Neural progenitor cell (in vitro differentiated cells): ENCODE measurements at regions not wholly inside any gene's neighbourhood (a gene's known extent, or its start where the extent isn't known, plus 50 kb on each side); places are given as distances from the start of the nearest gene placed in this dataset.
"Not testable (repeated sequence)": the region's sequence is repeated elsewhere in the genome, so short reads cannot be mapped to it uniquely, and the experiment has no call there.

Experiments
- DNase-seq: peaks from one replicate; pipeline ENCODE4 v3.0.0-alpha.2; 2016; ENCODE audit warnings: low spot score
- H2AFZ ChIP-seq: fragments of 200-600 bp; sonication (generic); replicated peaks from 2 replicates; pipeline ENCODE4 v1.6.1; 2016; ENCODE audit warnings: antibody characterized with exemption
- H3F3A ChIP-seq: fragments of 200-600 bp; sonication (generic); 2 replicates; pipeline ENCODE4 v1.6.1; 2016; ENCODE audit warnings: antibody characterized with exemption, low read depth
- H3K27ac ChIP-seq: fragments of 200-600 bp; sonication (generic); 2 replicates; pipeline ENCODE4 v1.5.1; 2016; ENCODE audit warnings: mild to moderate bottlenecking
- H3K27me3 ChIP-seq: fragments of 200-600 bp; sonication (generic); 2 replicates; pipeline ENCODE4 v1.6.1; 2016; ENCODE audit warnings: mild to moderate bottlenecking, moderate library complexity
- H3K36me3 ChIP-seq: fragments of 200-600 bp; sonication (generic); 2 replicates; pipeline ENCODE4 v1.5.1; 2016
- H3K4me1 ChIP-seq: fragments of 200-600 bp; sonication (generic); 2 replicates; pipeline ENCODE4 v1.6.1; 2016; ENCODE audit warnings: mixed run types
- H3K4me2 ChIP-seq: fragments of 200-600 bp; sonication (generic); 2 replicates; pipeline ENCODE4 v1.6.1; 2016
- H3K4me3 ChIP-seq: fragments of 200-600 bp; sonication (generic); 2 replicates; pipeline ENCODE4 v1.5.1; 2016
- H3K79me2 ChIP-seq: fragments of 200-600 bp; sonication (generic); 2 replicates; pipeline ENCODE4 v1.6.1; 2016; ENCODE audit warnings: low read depth
- H3K9ac ChIP-seq: fragments of 200-600 bp; sonication (generic); 2 replicates; pipeline ENCODE4 v1.6.1; 2016
- H3K9me3 ChIP-seq: fragments of 200-600 bp; sonication (generic); 2 replicates; pipeline ENCODE4 v1.5.1; 2016; ENCODE audit warnings: low read depth
- H4K20me1 ChIP-seq: fragments of 200-600 bp; sonication (generic); 2 replicates; pipeline ENCODE4 v1.6.1; 2016; ENCODE audit warnings: low read depth
- H3K27ac Mint-ChIP-seq: 3 replicates; pipeline ENCODE4 v1.8.0; 2021; ENCODE audit warnings: mixed read lengths
- H3K27me3 Mint-ChIP-seq: 2 replicates; pipeline ENCODE4 v1.8.0; 2022; ENCODE audit warnings: low read depth, mild to moderate bottlenecking, inconsistent platforms, moderate library complexity, mixed read lengths; ENCODE audit not compliant: insufficient read depth
- H3K36me3 Mint-ChIP-seq: 3 replicates; pipeline ENCODE4 v1.8.0; 2021; ENCODE audit warnings: mixed read lengths
- H3K4me1 Mint-ChIP-seq: 3 replicates; pipeline ENCODE4 v1.8.0; 2021; ENCODE audit warnings: mixed read lengths
- H3K4me3 Mint-ChIP-seq: 3 replicates; pipeline ENCODE4 v1.8.0; 2021; ENCODE audit warnings: mild to moderate bottlenecking, moderate library complexity, mixed read lengths
- H3K9me3 Mint-ChIP-seq: 3 replicates; pipeline ENCODE4 v1.8.0; 2020; ENCODE audit warnings: mixed read lengths
- CTCF ChIP-seq: fragments of 200-600 bp; sonication (generic); IDR thresholded peaks from 2 replicates; pipeline ENCODE4 v1.5.1; 2017; ENCODE audit warnings: antibody characterized with exemption, mild to moderate bottlenecking
- EZH2 ChIP-seq: fragments of 200-600 bp; sonication (generic); IDR thresholded peaks from 2 replicates; pipeline ENCODE4 v1.6.1; 2017; ENCODE audit warnings: antibody characterized with exemption, mild to moderate bottlenecking, moderate library complexity
- EZH2phosphoT487 ChIP-seq: fragments of 200-600 bp; sonication (generic); IDR thresholded peaks from 2 replicates; pipeline ENCODE4 v1.6.1; 2017; ENCODE audit warnings: antibody characterized with exemption

GRCh38 chr6:10312445-10312844 lies 102.4 kb downstream of the TFAP2A start:
- Mint-ChIP-seq H3K9me3 (peaks cover 3% of the 10 kb centered on the region), H3K4me1 (peaks cover 44% of the 10 kb centered on the region), H3K36me3 (no peaks in the 10 kb centered on the region), H3K27me3 (peaks cover 6% of the 10 kb centered on the region), H3K4me3 (no peak overlapping the region), H3K27ac (no peak overlapping the region)
- no peak overlapping the region for H3K9ac ChIP-seq
- peak overlapping the region; percentile 2 for H3K4me2 ChIP-seq
- H3K79me2 ChIP-seq: no peaks in the 10 kb centered on the region
- H4K20me1 ChIP-seq: no peaks in the 10 kb centered on the region
- H3K27me3 ChIP-seq: no peaks in the 10 kb centered on the region
- H3K36me3 ChIP-seq: no peaks in the 10 kb centered on the region
- TF ChIP-seq EZH2 (no peak), CTCF (no peak), EZH2phosphoT487 (no peak)
- H3K4me3 ChIP-seq: no peak overlapping the region
- peak overlapping the region; percentile 33 for H2AFZ ChIP-seq
- H3K9me3 ChIP-seq: no peaks in the 10 kb centered on the region
- no peak overlapping the region for H3K27ac ChIP-seq
- peaks cover 65% of the 10 kb centered on the region for H3K4me1 ChIP-seq
- peaks cover 44% of the 10 kb centered on the region for H3F3A ChIP-seq
- peak; percentile 38 for DNase-seq

GRCh38 chr6:10311546-10312405 lies 103.1 kb downstream of the TFAP2A start:
- H4K20me1 ChIP-seq, H3K9me3 Mint-ChIP-seq, H3K4me3 ChIP-seq, DNase-seq, H3K4me2 ChIP-seq, H3K27ac ChIP-seq, H3K9me3 ChIP-seq, H3K27ac Mint-ChIP-seq, H3K36me3 ChIP-seq, H3K27me3 ChIP-seq, H3K36me3 Mint-ChIP-seq, H3K9ac ChIP-seq, H3K79me2 ChIP-seq, H3K4me3 Mint-ChIP-seq, H3K27me3 Mint-ChIP-seq: not testable (repeated sequence)
- peaks cover 65% of the 10 kb centered on the region for H3K4me1 ChIP-seq
- peaks cover 44% of the 10 kb centered on the region for H3K4me1 Mint-ChIP-seq
- peak overlapping the region; percentile 33 for H2AFZ ChIP-seq
- H3F3A ChIP-seq: peaks cover 44% of the 10 kb centered on the region

- no peak overlapping the region for H3K27ac Mint-ChIP-seq
- peaks cover 3% of the 10 kb centered on the region for H3K9me3 Mint-ChIP-seq
- H3K36me3 Mint-ChIP-seq: no peaks in the 10 kb centered on the region
- Histone ChIP-seq H3F3A (peaks cover 43% of the 10 kb centered on the region), H3K27me3 (no peaks in the 10 kb centered on the region), H3K27ac (no peak overlapping the region), H3K36me3 (no peaks in the 10 kb centered on the region), H4K20me1 (no peaks in the 10 kb centered on the region), H2AFZ (no peak overlapping the region), H3K4me3 (no peak overlapping the region), H3K79me2 (no peaks in the 10 kb centered on the region), H3K4me2 (no peak overlapping the region), H3K9ac (no peak overlapping the region), H3K9me3 (no peaks in the 10 kb centered on the region), H3K4me1 (peaks cover 60% of the 10 kb centered on the region)
- peaks cover 6% of the 10 kb centered on the region for H3K27me3 Mint-ChIP-seq
- H3K4me1 Mint-ChIP-seq: peaks cover 43% of the 10 kb centered on the region
- TF ChIP-seq CTCF (no peak), EZH2phosphoT487 (no peak), EZH2 (no peak)
- no peak for DNase-seq
- no peak overlapping the region for H3K4me3 Mint-ChIP-seq
Measured at GRCh38 chr6:10310826-10311225, 104.0 kb downstream of the TFAP2A start.

DNA sequence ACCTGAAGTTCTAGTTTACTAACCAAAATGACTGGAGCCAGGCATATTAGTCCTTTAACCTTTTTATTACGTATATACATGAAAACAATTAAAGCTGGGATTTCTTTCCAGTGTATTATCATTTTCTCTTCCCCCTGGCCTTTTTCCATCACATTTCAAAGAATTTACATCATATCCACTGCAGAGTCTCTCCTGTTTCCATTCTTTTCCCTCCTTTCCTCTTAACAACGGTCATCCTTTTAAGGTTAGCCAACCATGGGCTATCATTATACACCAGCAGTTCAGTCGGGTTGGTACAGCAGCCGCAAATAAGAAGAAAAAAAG lies 104.6 kb downstream of the TFAP2A start:
- H3K4me2 ChIP-seq: peak overlapping the region; percentile 51
- H3K4me1 Mint-ChIP-seq: peaks cover 39% of the 10 kb centered on the region
- no peak overlapping the region for H3K27ac Mint-ChIP-seq

More for the DNA sequence above, 104.6 kb downstream of the TFAP2A start:
- Mint-ChIP-seq H3K27me3 (peaks cover 2% of the 10 kb centered on the region), H3K36me3 (no peaks in the 10 kb centered on the region), H3K4me3 (no peak overlapping the region), H3K9me3 (peaks cover 3% of the 10 kb centered on the region)
- peaks cover 54% of the 10 kb centered on the region for H3K4me1 ChIP-seq
- no peak overlapping the region for H3K27ac ChIP-seq
- no peaks in the 10 kb centered on the region for H4K20me1 ChIP-seq
- no peaks in the 10 kb centered on the region for H3K79me2 ChIP-seq
- H3K27me3 ChIP-seq: no peaks in the 10 kb centered on the region
- TF ChIP-seq CTCF: no peak
- TF ChIP-seq EZH2phosphoT487: no peak
- no peak for TF ChIP-seq EZH2
- H3K36me3 ChIP-seq: no peaks in the 10 kb centered on the region
- no peak overlapping the region for H3K4me3 ChIP-seq
- no peaks in the 10 kb centered on the region for H3K9me3 ChIP-seq
- no peak overlapping the region for H2AFZ ChIP-seq
- peaks cover 38% of the 10 kb centered on the region for H3F3A ChIP-seq
- DNase-seq: no peak
- no peak overlapping the region for H3K9ac ChIP-seq
